Epithelial cell of proximal tubule (primary cell): ENCODE measurements at regions not wholly inside any gene's neighbourhood (a gene's known extent, or its start where the extent isn't known, plus 50 kb on each side); places are given as distances from the start of the nearest gene placed in this dataset.

Experiments used
- DNase-seq: peaks from one replicate; pipeline ENCODE4 v3.0.0-alpha.2; 2011; ENCODE audit warnings: low read depth
- H3K4me3 ChIP-seq: 2 replicates; pipeline ENCODE4 v1.5.1; 2011; ENCODE audit warnings: low read depth, mild to moderate bottlenecking, low read length
- TF ChIP-seq, protein P1 (sequence below): conservative IDR thresholded peaks from 2 replicates; pipeline ENCODE4 v1.5.1; 2012; ENCODE audit warnings: low read depth, mild to moderate bottlenecking, low read length

DNA sequence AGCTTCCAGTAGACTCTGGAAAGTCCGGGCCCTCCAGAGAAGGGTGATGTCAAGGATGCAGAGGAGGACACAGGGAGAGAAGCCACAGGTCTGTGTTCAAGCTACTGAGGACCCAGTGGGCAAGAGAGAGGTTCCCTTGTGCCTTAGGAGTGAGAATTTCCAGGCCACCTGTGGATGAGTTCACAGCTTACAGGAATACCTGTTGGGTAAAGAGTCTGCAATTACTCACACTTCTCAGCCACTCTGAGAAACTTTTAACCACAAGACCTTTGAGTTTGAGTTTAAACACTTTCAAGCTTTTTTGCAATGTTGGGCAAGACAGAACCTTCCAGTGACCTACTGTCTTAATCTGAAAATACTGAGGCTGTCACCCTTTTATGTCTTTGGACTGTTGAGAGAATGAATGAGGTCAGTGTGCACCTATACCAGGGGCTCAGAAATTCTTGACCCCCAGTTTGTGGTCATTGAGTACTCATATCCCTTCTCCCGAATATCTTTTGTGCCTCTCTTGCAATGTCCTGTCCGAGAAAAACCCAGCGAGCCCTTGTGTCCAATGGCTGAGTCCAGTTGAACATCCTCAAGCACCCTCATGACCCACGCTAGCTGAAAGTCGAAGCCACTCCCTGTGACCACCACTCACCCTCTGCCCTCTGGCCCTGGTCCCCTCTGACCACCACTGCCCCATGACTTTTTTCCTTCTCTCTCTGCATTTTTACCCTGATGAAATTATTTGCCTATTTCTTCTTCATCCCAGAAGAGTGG is 368.5 kb upstream of the ZNF507 start:
- TF ChIP-seq, protein P1, sequence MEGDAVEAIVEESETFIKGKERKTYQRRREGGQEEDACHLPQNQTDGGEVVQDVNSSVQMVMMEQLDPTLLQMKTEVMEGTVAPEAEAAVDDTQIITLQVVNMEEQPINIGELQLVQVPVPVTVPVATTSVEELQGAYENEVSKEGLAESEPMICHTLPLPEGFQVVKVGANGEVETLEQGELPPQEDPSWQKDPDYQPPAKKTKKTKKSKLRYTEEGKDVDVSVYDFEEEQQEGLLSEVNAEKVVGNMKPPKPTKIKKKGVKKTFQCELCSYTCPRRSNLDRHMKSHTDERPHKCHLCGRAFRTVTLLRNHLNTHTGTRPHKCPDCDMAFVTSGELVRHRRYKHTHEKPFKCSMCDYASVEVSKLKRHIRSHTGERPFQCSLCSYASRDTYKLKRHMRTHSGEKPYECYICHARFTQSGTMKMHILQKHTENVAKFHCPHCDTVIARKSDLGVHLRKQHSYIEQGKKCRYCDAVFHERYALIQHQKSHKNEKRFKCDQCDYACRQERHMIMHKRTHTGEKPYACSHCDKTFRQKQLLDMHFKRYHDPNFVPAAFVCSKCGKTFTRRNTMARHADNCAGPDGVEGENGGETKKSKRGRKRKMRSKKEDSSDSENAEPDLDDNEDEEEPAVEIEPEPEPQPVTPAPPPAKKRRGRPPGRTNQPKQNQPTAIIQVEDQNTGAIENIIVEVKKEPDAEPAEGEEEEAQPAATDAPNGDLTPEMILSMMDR, result no peak
- DNase-seq, result no peak

DNA sequence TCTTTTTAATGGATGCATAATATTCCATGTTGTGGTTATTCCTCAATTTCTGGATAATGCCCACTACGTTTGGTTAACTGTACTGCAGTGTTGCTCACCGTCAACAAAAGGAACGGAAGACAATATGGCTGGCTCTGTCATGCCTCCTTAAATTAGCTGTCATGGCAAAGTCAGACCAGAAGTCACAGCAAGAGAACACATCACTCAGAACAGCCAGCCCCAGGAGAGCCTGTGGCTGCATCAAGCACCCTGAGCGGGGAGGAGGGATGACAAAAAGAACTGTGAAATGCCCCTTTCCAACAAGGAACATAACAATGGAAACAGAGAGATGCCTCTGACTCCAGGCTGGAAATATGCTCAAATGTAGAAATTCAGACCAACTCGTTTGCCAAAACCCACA is 366.0 kb upstream of the ZNF507 start:
- TF ChIP-seq, protein P1, result no peak
- no peak overlapping the region for H3K4me3 ChIP-seq
- no peak for DNase-seq

More for the DNA sequence above, 368.5 kb upstream of the ZNF507 start:
- no peak overlapping the region for H3K4me3 ChIP-seq

DNA sequence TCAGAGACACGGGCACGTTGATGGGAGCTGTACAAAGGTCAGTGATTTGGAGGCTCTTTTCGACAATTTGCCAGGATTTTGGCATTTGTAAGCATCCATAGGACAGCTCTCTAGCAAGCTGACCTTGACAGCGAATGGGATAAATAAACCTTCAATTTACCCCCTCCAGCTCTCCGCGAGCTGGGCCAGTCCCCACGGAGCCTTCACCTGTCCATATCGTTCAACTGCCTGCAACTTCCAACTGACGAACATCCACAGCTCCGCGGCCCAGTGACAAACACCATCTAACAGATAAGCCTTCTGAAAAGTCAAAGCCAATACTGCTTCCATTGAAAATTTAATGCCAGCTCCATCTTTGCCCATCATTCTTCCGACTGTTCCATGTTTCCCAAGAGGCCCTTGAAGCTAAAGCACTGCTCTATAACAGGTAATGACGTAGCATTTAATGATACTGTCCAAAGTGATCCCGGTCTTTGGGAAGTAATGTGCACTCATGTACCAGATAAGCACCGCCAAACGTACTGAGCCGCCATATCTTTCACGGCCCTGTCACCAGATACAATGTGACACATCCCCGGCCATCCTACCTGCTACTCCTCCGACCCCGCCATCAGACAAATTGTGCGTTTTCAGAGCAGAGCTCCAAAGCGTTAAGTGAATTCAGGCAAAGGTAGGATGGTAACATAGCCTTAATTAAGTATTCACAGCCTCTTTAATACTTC is 365.3 kb upstream of the ZNF507 start:
- TF ChIP-seq, protein P1, result no peak
- DNase-seq, result no peak
- H3K4me3 ChIP-seq, result no peak overlapping the region

DNA sequence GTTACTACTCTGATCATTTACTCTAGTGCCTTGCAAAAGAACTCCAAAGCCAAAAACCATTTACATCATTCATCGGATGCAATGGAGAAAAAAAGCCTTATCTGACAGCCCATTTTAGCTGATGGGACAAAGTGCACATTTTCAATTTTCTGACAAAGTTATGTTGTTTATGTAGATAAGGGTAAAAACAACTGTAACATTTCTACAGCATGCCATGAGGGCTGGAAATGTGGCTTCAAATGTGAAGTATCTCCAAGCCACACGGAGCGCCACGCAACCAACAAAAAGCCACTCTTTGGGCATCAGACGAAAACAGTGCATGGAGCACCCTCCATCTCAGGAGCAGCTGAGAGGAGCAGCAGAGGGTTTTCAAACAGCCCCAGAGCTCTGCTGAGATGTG is 364.6 kb upstream of the ZNF507 start:
- no peak for DNase-seq
- TF ChIP-seq, protein P1, result no peak
- H3K4me3 ChIP-seq, result no peak overlapping the region

DNA sequence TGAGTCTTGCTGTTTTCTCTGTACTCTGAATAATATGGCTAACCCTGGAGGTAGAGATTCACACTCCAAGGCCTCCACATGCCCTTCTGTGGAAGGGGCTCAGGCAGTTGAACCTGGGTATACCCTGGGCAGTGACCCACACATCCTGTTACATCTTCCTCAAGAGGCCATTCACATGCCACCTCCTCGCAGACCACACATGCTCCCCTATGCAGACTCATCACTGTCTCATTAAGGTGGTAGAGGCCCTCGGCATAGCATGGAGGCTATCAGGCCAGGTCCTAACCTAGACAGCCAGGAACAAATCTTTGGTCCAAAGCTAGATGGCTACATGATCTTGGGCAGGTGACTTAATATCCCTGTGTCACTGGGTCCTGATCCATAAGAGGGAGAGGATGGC is 363.9 kb upstream of the ZNF507 start:
- TF ChIP-seq, protein P1, result no peak
- H3K4me3 ChIP-seq, result no peak overlapping the region
- DNase-seq, result no peak

DNA sequence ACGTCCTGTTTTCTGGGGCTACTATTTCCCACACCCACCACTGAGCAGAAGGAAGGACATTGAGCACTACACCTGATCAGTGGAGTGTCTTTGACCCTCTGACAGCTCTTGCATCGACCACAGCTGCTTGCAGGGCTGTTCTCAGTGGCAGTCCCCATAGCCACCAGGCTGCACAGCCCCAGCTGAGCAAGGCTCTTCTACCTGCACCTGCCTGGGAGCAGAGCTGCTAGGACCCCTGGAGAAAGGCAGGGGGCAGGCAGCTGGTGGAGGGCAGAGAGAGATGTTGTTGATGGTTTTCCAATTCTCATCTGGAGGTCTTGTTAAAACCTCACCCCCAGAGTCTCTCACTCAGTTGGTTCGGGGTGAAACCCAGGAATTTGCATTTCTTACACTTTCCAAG is 361.8 kb upstream of the ZNF507 start:
- no peak for DNase-seq
- no peak overlapping the region for H3K4me3 ChIP-seq
- TF ChIP-seq, protein P1, result no peak

DNA sequence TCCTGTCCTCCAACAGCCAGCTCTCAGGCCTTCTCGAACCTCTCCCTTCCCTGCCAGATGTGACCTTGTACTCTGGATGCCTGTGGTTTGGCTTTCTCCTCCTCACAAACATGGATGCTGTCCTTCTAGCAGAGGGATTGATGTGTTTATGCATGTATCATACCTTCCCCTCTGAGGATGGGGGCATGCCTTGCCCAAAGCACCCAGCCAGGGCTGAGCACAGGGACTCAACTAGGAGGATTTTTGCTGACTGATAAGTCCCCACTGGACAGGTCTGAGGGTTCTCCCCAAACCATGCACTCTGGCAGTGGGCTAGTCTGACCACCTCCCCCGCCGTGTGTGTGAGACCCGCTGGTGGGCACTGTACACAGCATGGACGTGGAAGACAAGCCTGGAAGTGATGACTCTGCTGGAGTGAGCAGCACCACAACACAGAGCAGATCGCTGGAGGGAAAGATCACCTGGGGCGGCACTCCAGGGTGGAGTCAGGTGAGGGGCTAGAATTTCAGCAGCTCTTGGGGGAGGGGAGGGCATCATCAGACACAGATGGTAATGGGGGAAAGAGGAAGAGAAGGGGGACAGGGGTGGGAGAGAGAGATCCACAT is 360.3 kb upstream of the ZNF507 start:
- DNase-seq, result no peak
- TF ChIP-seq, protein P1, result no peak
- no peak overlapping the region for H3K4me3 ChIP-seq
